Prostate gland (tissue), 2 donors: ENCODE measurements at regions not wholly inside any gene's neighbourhood (a gene's known extent, or its start where the extent isn't known, plus 50 kb on each side); places are given as distances from the start of the nearest gene placed in this dataset.

Experiments used
- DNase-seq: peaks from one replicate; pipeline ENCODE4 v3.0.0-alpha.2; 2019; ENCODE audit warnings: low spot score
- H3K27ac ChIP-seq, 2 donors: fragments of 200-600 bp; sonication (generic); 2 replicates each; pipeline ENCODE4 v1.5.1; 2017 to 2019
- H3K27me3 ChIP-seq: fragments of 200-600 bp; sonication (generic); replicated peaks from 2 replicates; pipeline ENCODE4 v1.5.1; 2019; ENCODE audit not compliant: insufficient read depth
- H3K36me3 ChIP-seq, 2 donors: fragments of 200-600 bp; sonication (generic); 1 replicate in 1 of 2; 2 replicates in 1 of 2; pipeline versions ENCODE4 v1.5.1 to v1.8.1; 2017 to 2019
- H3K4me1 ChIP-seq: fragments of 200-600 bp; sonication (generic); replicated peaks from 2 replicates; pipeline ENCODE4 v1.5.1; 2019
- H3K4me3 ChIP-seq, 2 donors: fragments of 200-600 bp; sonication (generic); 2 replicates each; pipeline ENCODE4 v1.5.1; 2017 to 2019
- H3K9me3 ChIP-seq: fragments of 200-600 bp; sonication (generic); 2 replicates; pipeline ENCODE4 v1.5.1; 2017
- POLR2A ChIP-seq: fragments of 450-650 bp; IDR thresholded peaks from one replicate; pipeline ENCODE4 v1.6.1; 2016; ENCODE audit warnings: antibody characterized with exemption, mild to moderate bottlenecking
- POLR2AphosphoS5 ChIP-seq: sonication (generic); formaldehyde crosslinking; IDR thresholded peaks from one replicate; pipeline ENCODE4 v1.6.1; 2017; ENCODE audit warnings: antibody characterized with exemption
- WGBS: methylation state at CpG from one replicate; pipeline ENCODE4 v1.1.5; 2018; 5-methylcytosine and 5-hydroxymethylcytosine counted together
- intact Hi-C: fragments of 100-400 bp; cut with DNase I; formaldehyde crosslinking; loops from one replicate; pipeline ENCODE4 v1.14.2; 2022
- TF ChIP-seq, protein P1 (sequence below), 4 experiments: fragments of 200-600 bp in 2 of 4; fragments of 450-650 bp in 2 of 4; sonication (generic) in 2 of 4; IDR thresholded peaks; 1 replicate in 3 of 4; 2 replicates in 1 of 4; pipeline ENCODE4 v1.5.1; 2016 to 2019; ENCODE audit warnings: antibody characterized with exemption in 4 of 4, mild to moderate bottlenecking in 2 of 4, moderate library complexity in 2 of 4

DNA sequence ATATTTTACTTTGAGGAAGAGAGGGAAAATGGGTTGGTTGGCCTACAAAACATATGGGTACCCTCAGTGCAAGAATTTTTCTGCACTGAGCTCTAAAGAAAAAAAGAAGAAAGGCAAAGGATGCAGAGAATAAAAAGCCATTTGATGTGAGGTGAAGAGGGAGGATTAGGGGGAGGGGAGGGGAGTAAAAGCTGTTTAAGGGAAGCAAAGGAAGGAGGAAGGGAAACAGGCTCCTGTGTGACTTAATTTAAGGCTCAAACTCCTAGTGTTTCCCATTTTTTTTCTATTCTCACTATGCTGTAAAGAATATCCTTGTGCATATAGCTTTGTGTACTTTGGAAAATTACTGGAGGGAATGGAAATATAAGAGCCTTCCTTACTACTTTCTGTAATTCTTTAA, 78.7 kb downstream of the NKX2-1 start:
- no peaks in the 10 kb centered on the region for H3K36me3 ChIP-seq
- H3K27me3 ChIP-seq: no peaks in the 10 kb centered on the region
- no peak overlapping the region for H3K4me3 ChIP-seq
- no peak overlapping the region for H3K27ac ChIP-seq
- TF ChIP-seq POLR2AphosphoS5 (no peak), POLR2A (no peak)
- TF ChIP-seq, protein P1, sequence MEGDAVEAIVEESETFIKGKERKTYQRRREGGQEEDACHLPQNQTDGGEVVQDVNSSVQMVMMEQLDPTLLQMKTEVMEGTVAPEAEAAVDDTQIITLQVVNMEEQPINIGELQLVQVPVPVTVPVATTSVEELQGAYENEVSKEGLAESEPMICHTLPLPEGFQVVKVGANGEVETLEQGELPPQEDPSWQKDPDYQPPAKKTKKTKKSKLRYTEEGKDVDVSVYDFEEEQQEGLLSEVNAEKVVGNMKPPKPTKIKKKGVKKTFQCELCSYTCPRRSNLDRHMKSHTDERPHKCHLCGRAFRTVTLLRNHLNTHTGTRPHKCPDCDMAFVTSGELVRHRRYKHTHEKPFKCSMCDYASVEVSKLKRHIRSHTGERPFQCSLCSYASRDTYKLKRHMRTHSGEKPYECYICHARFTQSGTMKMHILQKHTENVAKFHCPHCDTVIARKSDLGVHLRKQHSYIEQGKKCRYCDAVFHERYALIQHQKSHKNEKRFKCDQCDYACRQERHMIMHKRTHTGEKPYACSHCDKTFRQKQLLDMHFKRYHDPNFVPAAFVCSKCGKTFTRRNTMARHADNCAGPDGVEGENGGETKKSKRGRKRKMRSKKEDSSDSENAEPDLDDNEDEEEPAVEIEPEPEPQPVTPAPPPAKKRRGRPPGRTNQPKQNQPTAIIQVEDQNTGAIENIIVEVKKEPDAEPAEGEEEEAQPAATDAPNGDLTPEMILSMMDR (IDR thresholded peaks at IDR 0.05): no peak
- intact Hi-C loops: no loop called here
- no peaks in the 10 kb centered on the region for H3K9me3 ChIP-seq
- H3K4me1 ChIP-seq: no peaks in the 10 kb centered on the region
- no peak for DNase-seq

DNA sequence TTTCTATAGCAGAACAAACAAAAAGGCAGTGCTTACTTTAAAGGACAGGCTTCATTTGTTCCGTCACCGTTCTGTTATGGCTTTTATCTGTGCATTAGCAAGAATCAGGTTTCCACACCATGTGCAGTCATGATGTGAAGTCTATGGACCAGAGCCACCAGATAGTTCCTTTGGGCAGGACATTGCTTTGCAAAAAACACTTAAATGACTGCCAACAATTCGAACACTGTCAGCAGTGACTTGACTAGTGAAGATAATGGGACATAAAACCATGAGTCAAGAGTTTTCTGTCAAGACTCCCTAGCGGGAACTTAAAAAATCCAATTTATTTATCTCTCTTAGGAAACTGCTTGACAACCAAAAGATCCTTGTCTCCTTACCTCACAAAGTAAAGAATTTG, 80.3 kb downstream of the NKX2-1 start:
- intact Hi-C loops: no loop called here
- no peak for TF ChIP-seq POLR2A
- TF ChIP-seq, protein P1 (IDR thresholded peaks at IDR 0.05): no peak
- no peak for TF ChIP-seq POLR2AphosphoS5
- Histone ChIP-seq H3K36me3 (no peaks in the 10 kb centered on the region), H3K4me3 (no peak overlapping the region), H3K9me3 (no peaks in the 10 kb centered on the region), H3K4me1 (no peaks in the 10 kb centered on the region), H3K27ac (no peak overlapping the region), H3K27me3 (no peaks in the 10 kb centered on the region)
- 26% methylated on average over 4 of the region's 4 CpGs for WGBS
- DNase-seq: no peak

DNA sequence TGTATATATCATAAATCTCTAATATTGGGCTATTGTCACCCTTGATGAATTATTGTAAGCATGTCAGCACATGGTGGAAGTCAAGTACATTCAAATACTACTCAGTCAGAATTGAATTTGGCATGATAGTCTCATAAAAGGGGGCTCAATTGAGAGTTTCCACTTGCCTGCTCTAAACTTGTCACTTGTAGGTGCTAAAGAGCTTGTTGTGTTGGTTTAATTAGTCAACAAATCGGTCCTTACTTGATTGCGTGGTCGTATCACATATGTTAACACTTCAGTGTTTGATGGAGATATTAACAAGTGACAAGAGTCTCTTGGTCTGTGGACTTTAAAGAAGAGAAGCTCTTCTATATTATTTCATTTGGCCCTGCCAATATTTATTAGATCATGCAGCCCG, 81.1 kb downstream of the NKX2-1 start:
- no peak for DNase-seq
- Histone ChIP-seq H3K9me3 (no peaks in the 10 kb centered on the region), H3K4me3 (no peak overlapping the region), H3K4me1 (no peaks in the 10 kb centered on the region), H3K36me3 (no peaks in the 10 kb centered on the region), H3K27ac (no peak overlapping the region), H3K27me3 (no peaks in the 10 kb centered on the region)
- 47% methylated on average over 4 of the region's 4 CpGs for WGBS
- TF ChIP-seq POLR2A: no peak
- TF ChIP-seq, protein P1 (IDR thresholded peaks at IDR 0.05): no peak
- intact Hi-C loops: no loop called here

DNA sequence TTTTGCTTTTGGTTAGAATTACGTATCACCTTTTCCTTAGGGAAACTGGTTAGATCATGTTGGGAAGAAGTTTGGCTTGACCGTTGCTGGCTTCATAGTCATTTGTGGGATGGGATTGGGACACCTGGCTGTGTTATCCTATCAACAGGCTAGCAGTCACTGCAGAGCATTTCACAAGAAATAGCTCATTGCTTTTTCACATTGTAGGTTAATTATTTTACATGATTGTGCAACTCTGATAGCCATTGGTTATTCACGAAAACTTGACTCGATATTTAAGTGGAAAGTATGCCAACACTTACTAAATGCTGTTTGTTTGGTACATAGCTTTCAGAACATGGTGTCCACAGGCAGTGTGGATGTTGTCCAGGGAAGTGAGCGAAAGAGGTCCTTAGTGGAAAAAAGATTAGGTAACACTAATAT, 89.4 kb downstream of the NKX2-1 start:
- Histone ChIP-seq H3K4me1 (no peaks in the 10 kb centered on the region), H3K36me3 (no peaks in the 10 kb centered on the region), H3K27ac (no peak overlapping the region), H3K9me3 (no peaks in the 10 kb centered on the region), H3K4me3 (no peak overlapping the region), H3K27me3 (no peaks in the 10 kb centered on the region)
- 49% methylated on average over 5 of the region's 5 CpGs for WGBS
- no peak for TF ChIP-seq POLR2A
- TF ChIP-seq, protein P1 (IDR thresholded peaks at IDR 0.05): no peak
- no peak for TF ChIP-seq POLR2AphosphoS5
- intact Hi-C loops: no loop called here
- DNase-seq: no peak

DNA sequence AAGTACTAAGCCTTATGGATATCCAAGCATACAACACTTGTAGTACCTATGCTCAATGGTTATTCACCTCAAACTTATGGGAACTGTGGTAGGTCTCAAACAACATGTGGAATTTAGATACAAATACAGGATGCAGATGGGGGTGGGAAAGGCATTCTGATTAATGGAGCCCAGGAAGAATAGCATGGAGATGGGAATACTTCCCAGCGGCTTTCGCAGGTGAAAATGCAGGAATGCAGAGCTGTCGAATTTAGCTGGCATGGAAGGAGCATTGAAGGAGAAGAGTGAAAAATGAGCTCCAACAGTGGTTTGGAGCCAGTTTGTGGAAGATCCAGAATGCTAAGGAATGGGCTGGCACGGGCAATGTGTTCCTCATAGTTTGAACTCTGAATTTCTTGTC, 89.9 kb downstream of the NKX2-1 start:
- TF ChIP-seq, protein P1 (IDR thresholded peaks at IDR 0.05): no peak
- TF ChIP-seq POLR2AphosphoS5 (no peak), POLR2A (no peak)
- no peak for DNase-seq
- H3K4me1 ChIP-seq: no peaks in the 10 kb centered on the region
- H3K36me3 ChIP-seq: no peaks in the 10 kb centered on the region
- no peaks in the 10 kb centered on the region for H3K27me3 ChIP-seq
- intact Hi-C loops: no loop called here
- no peak overlapping the region for H3K4me3 ChIP-seq
- H3K9me3 ChIP-seq: no peaks in the 10 kb centered on the region
- whole genome bisulfite sequencing: 48% methylated on average over 4 of the region's 4 CpGs
- H3K27ac ChIP-seq: no peak overlapping the region
